ENCODE measurements at regions not wholly inside any gene's neighbourhood (a gene's known extent, or its start where the extent isn't known, plus 50 kb on each side); places are given as distances from the start of the nearest gene placed in this dataset.

GRCh38 chr18:25422230-25422629 lies 70.3 kb upstream of the ZNF521 start:
- Histone ChIP-seq H3K27ac (ENCODE audit: low read depth, low read length) (no peak overlapping the region), H3K4me3 (ENCODE audit: low read length) (no peak overlapping the region), H3K9me3 (ENCODE audit: control insufficient read depth in 2 of 3, low read length in 3 of 3) (no peaks in the 10 kb centered on the region), H3K27me3 (ENCODE audit: control insufficient read depth in 2 of 2, insufficient read depth in 2 of 2, low read length in 2 of 2) (no peaks in the 10 kb centered on the region), H3K36me3 (ENCODE audit: control insufficient read depth in 2 of 3, insufficient read depth in 3 of 3, low read length in 3 of 3) (no peaks in the 10 kb centered on the region), H3K4me1 (ENCODE audit: control insufficient read depth in 2 of 2, insufficient read depth in 2 of 2, low read length in 2 of 2) (no peaks in the 10 kb centered on the region)
- no peak for ATAC-seq
- H3K4me3 Mint-ChIP-seq = no peak overlapping the region
- no peaks in the 10 kb centered on the region for H3K4me1 Mint-ChIP-seq
- peaks cover 0 to 7% (median 2%) of the 10 kb centered on the region in 11 donors for H3K9me3 Mint-ChIP-seq
- ChIA-PET POLR2A (no interaction called here), CTCF (no interaction called here)
- H3K27me3 Mint-ChIP-seq = peaks cover 0 to 7% (median 4%) of the 10 kb centered on the region in 5 donors
- no peaks in the 10 kb centered on the region for H3K36me3 Mint-ChIP-seq
- DNase-seq = no peak
- intact Hi-C loops (cut with micrococcal nuclease) = no loop called here
- no peak overlapping the region for H3K27ac Mint-ChIP-seq

- Histone ChIP-seq H3K4me3 (ENCODE audit: low read length) (no peak overlapping the region), H3K27me3 (ENCODE audit: control insufficient read depth in 2 of 2, insufficient read depth in 2 of 2, low read length in 2 of 2) (no peaks in the 10 kb centered on the region), H3K27ac (ENCODE audit: low read depth, low read length) (no peak overlapping the region), H3K36me3 (ENCODE audit: control insufficient read depth in 2 of 3, insufficient read depth in 3 of 3, low read length in 3 of 3) (no peaks in the 10 kb centered on the region), H3K4me1 (ENCODE audit: control insufficient read depth in 2 of 2, insufficient read depth in 2 of 2, low read length in 2 of 2) (no peaks in the 10 kb centered on the region), H3K9me3 (ENCODE audit: control insufficient read depth in 2 of 3, low read length in 3 of 3) (no peaks in the 10 kb centered on the region)
- Mint-ChIP-seq H3K36me3 (no peaks in the 10 kb centered on the region), H3K9me3 (peaks cover 0 to 5% (median 0%) of the 10 kb centered on the region in 11 donors), H3K4me1 (no peaks in the 10 kb centered on the region), H3K27me3 (peaks cover 0 to 15% (median 7%) of the 10 kb centered on the region in 5 donors), H3K27ac (no peak overlapping the region), H3K4me3 (no peak overlapping the region)
- DNase-seq (no peak), ATAC-seq (no peak)
- ChIA-PET POLR2A (no interaction called here), CTCF (no interaction called here)
- intact Hi-C loops (cut with micrococcal nuclease) = no loop called here
Observed at GRCh38 chr18:25420077-25420825, 68.3 kb upstream of the ZNF521 start.

DNA sequence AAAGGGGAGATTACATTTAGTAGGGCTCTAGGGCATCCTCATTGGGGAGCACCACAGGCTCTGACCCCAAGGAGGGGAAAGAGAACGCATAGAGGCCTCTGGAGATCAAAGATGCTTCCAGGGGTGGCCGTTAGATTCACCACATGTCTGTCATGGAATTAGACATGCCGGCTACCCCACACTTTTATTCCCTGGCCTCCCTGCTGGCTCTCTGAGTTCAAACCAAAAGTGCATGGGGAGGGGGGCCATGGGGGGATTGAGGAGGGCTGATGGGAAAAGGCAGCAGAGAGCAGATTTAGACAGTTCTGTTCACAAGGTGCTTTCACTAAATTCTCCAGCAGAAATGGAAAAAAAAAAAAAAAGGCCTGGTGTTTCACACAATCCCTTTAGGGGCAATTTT lies 64.4 kb upstream of the ZNF521 start:
- H3K4me1 Mint-ChIP-seq = no peaks in the 10 kb centered on the region
- Histone ChIP-seq H3K27ac (ENCODE audit: low read depth, low read length) (no peak overlapping the region), H3K27me3 (ENCODE audit: control insufficient read depth in 2 of 2, insufficient read depth in 2 of 2, low read length in 2 of 2) (no peaks in the 10 kb centered on the region), H3K9me3 (ENCODE audit: control insufficient read depth in 2 of 3, low read length in 3 of 3) (no peaks in the 10 kb centered on the region), H3K4me1 (ENCODE audit: control insufficient read depth in 2 of 2, insufficient read depth in 2 of 2, low read length in 2 of 2) (no peaks in the 10 kb centered on the region), H3K4me3 (ENCODE audit: low read length) (no peak overlapping the region), H3K36me3 (ENCODE audit: control insufficient read depth in 2 of 3, insufficient read depth in 3 of 3, low read length in 3 of 3) (no peaks in the 10 kb centered on the region)
- peaks cover 0 to 12% (median 3%) of the 10 kb centered on the region in 5 donors for H3K27me3 Mint-ChIP-seq
- DNase-seq = no peak
- intact Hi-C loops (cut with micrococcal nuclease) = no loop called here
- ChIA-PET CTCF (interaction anchor here (0.7 kb wide), 1 partner anchor 10 kb away, joined by 4 read pairs; no protein-coding TSS in a partner anchor), POLR2A (no interaction called here)
- H3K36me3 Mint-ChIP-seq = no peaks in the 10 kb centered on the region
- H3K27ac Mint-ChIP-seq = no peak overlapping the region
- H3K4me3 Mint-ChIP-seq = no peak overlapping the region
- H3K9me3 Mint-ChIP-seq = peaks cover 0 to 4% (median 0%) of the 10 kb centered on the region in 11 donors
- no peak for ATAC-seq

DNA sequence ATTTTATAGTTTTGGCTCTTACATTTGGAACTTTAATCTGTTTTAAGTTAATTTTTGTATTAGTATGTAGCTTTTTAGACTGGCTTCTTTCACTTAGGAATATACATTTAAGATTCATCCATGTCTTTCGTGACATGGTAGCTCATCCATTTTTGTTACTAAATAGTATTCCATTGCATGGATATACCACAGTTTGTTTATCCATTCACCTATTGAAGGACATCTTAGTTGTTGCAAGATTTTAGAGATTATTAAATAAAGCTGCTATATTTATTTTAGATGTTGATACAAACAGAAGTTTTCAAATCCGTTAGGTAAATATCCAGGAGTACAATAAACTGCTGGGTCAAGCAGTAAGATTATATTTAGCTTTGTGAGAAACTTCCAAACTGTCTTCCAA lies 58.0 kb upstream of the ZNF521 start:
- ChIA-PET POLR2A (no interaction called here), CTCF (no interaction called here)
- peaks cover 0 to 8% (median 0%) of the 10 kb centered on the region in 11 donors for H3K9me3 Mint-ChIP-seq
- no peak overlapping the region for H3K27ac Mint-ChIP-seq
- no peaks in the 10 kb centered on the region for H3K9me3 ChIP-seq (ENCODE audit: control insufficient read depth in 2 of 3, low read length in 3 of 3)
- no peak overlapping the region for H3K27ac ChIP-seq (ENCODE audit: low read depth, low read length)
- H3K4me1 ChIP-seq (ENCODE audit: control insufficient read depth in 2 of 2, insufficient read depth in 2 of 2, low read length in 2 of 2) = no peaks in the 10 kb centered on the region
- H3K27me3 ChIP-seq (ENCODE audit: control insufficient read depth in 2 of 2, insufficient read depth in 2 of 2, low read length in 2 of 2) = no peaks in the 10 kb centered on the region
- no peak for DNase-seq
- H3K36me3 Mint-ChIP-seq = no peaks in the 10 kb centered on the region
- peaks cover 0 to 5% (median 0%) of the 10 kb centered on the region in 5 donors for H3K27me3 Mint-ChIP-seq
- H3K4me3 Mint-ChIP-seq = no peak overlapping the region
- H3K36me3 ChIP-seq (ENCODE audit: control insufficient read depth in 2 of 3, insufficient read depth in 3 of 3, low read length in 3 of 3) = no peaks in the 10 kb centered on the region
- intact Hi-C loops (cut with micrococcal nuclease) = no loop called here
- ATAC-seq = no peak
- H3K4me3 ChIP-seq (ENCODE audit: low read length) = no peak overlapping the region
- H3K4me1 Mint-ChIP-seq = no peaks in the 10 kb centered on the region

DNA sequence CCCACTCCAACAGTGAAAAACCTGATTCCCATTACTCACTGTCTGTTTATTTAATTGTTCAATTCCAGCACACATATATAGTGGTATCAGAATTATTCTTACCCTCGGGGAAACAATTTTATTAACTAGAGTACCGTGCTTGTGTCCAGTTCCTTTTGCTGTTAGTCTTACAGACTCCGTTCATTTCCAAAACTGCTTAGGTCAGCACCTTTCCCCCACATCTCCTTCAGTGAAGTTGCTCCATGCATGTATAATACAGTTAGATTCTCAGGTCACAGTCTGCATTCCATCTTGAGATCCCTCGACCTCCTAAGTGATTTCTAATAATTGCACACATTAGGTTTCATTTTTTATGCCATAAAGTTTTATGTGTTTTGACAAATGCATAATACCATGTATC lies 56.3 kb upstream of the ZNF521 start:
- peaks cover 0 to 1% (median 0%) of the 10 kb centered on the region in 5 donors for H3K27me3 Mint-ChIP-seq
- Histone ChIP-seq H3K27ac (ENCODE audit: low read depth, low read length) (no peak overlapping the region), H3K4me1 (ENCODE audit: control insufficient read depth in 2 of 2, insufficient read depth in 2 of 2, low read length in 2 of 2) (no peaks in the 10 kb centered on the region), H3K27me3 (ENCODE audit: control insufficient read depth in 2 of 2, insufficient read depth in 2 of 2, low read length in 2 of 2) (no peaks in the 10 kb centered on the region), H3K9me3 (ENCODE audit: control insufficient read depth in 2 of 3, low read length in 3 of 3) (no peaks in the 10 kb centered on the region), H3K4me3 (ENCODE audit: low read length) (no peak overlapping the region), H3K36me3 (ENCODE audit: control insufficient read depth in 2 of 3, insufficient read depth in 3 of 3, low read length in 3 of 3) (no peaks in the 10 kb centered on the region)
- H3K4me1 Mint-ChIP-seq = no peaks in the 10 kb centered on the region
- ChIA-PET CTCF (no interaction called here), POLR2A (no interaction called here)
- intact Hi-C loops (cut with micrococcal nuclease) = no loop called here
- peaks cover 0 to 8% (median 0%) of the 10 kb centered on the region in 11 donors for H3K9me3 Mint-ChIP-seq
- H3K4me3 Mint-ChIP-seq = no peak overlapping the region
- ATAC-seq (no peak), DNase-seq (no peak)
- H3K27ac Mint-ChIP-seq = no peak overlapping the region
- no peaks in the 10 kb centered on the region for H3K36me3 Mint-ChIP-seq

Data from naive thymus-derived CD4-positive, alpha-beta T cell (primary cell).